Kidney epithelial cell (primary cell): ENCODE measurements at regions not wholly inside any gene's neighbourhood (a gene's known extent, or its start where the extent isn't known, plus 50 kb on each side); places are given as distances from the start of the nearest gene placed in this dataset.

ENCODE experiments used
- DNase-seq: peaks from one replicate; pipeline ENCODE4 v3.0.0-alpha.2; 2010; ENCODE audit warnings: low read depth
- H3K27me3 ChIP-seq: 2 replicates; pipeline ENCODE4 v1.6.0; 2011; ENCODE audit warnings: low read length; ENCODE audit not compliant: control insufficient read depth, insufficient read depth
- H3K36me3 ChIP-seq: 2 replicates; pipeline ENCODE4 v1.5.1; 2011; ENCODE audit warnings: low read length; ENCODE audit not compliant: control insufficient read depth, insufficient read depth
- H3K4me3 ChIP-seq: 2 replicates; pipeline ENCODE4 v1.5.1; 2011; ENCODE audit warnings: low read depth, mild to moderate bottlenecking, control low read depth, low read length
- TF ChIP-seq, protein P1 (sequence below): IDR thresholded peaks from 2 replicates; pipeline ENCODE4 v1.5.1; 2011; ENCODE audit warnings: mild to moderate bottlenecking, moderate library complexity, low read length, control low read depth, inconsistent platforms; ENCODE audit not compliant: insufficient read depth, poor library complexity, severe bottlenecking

DNA sequence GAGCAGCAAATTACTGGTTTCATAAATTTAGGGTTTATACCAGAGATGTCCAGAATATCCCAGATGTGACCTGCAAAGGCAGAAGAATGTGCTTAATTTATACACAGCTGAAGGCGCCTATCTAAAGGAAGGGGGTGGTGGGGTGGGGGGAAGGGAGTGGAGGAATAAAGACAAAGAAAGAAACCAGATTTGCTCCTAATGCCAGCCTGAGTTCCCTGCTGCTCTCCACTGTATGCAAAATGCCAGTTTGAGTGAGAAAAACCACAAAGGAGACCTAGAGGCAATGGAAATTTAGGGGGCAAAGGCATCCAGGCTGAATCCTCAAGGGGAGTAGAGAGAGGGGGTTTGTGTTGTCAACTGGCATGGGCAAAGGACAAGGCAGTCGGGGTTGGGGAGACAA is 161.5 kb upstream of the TOX3 start:
- no peaks in the 10 kb centered on the region for H3K36me3 ChIP-seq
- DNase-seq = no peak
- H3K27me3 ChIP-seq = no peaks in the 10 kb centered on the region
- H3K4me3 ChIP-seq = no peak overlapping the region
- TF ChIP-seq, protein P1, sequence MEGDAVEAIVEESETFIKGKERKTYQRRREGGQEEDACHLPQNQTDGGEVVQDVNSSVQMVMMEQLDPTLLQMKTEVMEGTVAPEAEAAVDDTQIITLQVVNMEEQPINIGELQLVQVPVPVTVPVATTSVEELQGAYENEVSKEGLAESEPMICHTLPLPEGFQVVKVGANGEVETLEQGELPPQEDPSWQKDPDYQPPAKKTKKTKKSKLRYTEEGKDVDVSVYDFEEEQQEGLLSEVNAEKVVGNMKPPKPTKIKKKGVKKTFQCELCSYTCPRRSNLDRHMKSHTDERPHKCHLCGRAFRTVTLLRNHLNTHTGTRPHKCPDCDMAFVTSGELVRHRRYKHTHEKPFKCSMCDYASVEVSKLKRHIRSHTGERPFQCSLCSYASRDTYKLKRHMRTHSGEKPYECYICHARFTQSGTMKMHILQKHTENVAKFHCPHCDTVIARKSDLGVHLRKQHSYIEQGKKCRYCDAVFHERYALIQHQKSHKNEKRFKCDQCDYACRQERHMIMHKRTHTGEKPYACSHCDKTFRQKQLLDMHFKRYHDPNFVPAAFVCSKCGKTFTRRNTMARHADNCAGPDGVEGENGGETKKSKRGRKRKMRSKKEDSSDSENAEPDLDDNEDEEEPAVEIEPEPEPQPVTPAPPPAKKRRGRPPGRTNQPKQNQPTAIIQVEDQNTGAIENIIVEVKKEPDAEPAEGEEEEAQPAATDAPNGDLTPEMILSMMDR = no peak

DNA sequence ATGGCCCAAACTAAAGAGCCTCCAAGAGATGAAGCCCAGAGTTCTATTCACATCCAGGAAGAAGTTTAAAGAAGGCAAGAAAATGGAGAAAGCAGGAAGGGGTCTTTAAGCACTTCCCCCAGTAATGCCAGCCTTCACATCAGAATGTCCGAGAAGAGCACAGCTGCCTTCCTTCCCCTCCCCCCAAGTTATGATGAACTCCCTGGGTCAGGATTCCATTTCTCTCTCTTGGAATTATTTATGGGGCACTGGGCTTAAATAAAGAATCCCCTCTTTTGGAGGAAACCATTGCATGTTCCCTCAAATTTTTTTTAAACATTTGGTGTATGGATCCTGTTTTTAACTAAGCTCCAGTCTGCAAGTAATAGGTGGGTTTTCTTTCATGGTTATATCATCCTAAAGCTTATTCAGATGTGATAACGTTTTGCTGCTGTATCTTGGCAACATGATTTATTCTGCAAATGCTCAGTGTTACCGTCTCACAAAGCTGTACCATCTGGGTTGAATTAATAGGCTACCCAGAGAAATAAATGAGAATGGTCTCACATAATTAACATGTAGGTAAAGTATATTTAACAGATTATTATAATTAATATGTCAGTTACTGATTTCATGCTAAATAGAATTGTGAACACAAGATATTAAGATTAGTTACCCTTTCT is 160.9 kb upstream of the TOX3 start:
- H3K4me3 ChIP-seq = no peak overlapping the region
- TF ChIP-seq, protein P1 = no peak
- no peaks in the 10 kb centered on the region for H3K27me3 ChIP-seq
- DNase-seq = no peak
- no peaks in the 10 kb centered on the region for H3K36me3 ChIP-seq

DNA sequence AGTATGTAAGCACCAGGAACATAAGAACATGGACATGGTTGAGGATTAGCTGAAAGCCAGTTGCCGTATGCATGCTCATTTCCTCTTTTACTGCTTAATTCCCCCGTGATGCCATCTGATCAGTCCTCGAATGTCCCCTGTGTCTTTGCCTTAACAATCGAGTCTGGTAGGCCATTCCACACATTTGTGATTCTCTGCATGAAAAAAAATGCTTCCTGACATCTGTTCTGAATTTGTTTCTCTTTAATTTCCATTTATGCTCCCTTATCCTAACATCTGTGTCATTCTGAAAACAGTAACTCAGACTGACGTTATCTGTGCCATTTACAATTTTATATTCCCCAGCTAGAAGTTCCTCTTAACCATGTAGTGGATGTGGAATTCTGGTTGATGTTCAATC is 158.2 kb upstream of the TOX3 start:
- no peak for DNase-seq
- TF ChIP-seq, protein P1 = no peak
- H3K4me3 ChIP-seq = no peak overlapping the region
- no peaks in the 10 kb centered on the region for H3K36me3 ChIP-seq
- H3K27me3 ChIP-seq = no peaks in the 10 kb centered on the region

DNA sequence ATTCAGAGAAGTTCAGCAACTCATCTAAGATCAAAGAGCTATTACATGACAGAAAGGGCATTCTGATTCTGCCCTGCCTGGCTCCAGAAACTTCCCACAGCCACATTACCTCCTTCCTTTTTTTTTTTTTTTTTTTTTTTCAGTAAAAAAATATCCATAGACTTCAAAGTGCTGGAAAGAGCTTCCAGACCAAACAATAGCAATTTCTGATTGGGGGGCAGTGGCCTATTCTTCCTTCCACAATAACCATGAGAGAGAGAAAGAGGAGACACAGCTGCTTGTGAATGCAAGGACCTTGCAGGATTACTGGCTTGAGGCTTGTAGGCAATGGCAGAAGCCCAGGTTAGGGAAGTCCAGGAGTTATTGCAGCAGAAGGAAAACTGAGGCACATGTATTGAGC is 151.0 kb upstream of the TOX3 start:
- H3K36me3 ChIP-seq = no peaks in the 10 kb centered on the region
- TF ChIP-seq, protein P1 = no peak
- H3K27me3 ChIP-seq = no peaks in the 10 kb centered on the region

DNA sequence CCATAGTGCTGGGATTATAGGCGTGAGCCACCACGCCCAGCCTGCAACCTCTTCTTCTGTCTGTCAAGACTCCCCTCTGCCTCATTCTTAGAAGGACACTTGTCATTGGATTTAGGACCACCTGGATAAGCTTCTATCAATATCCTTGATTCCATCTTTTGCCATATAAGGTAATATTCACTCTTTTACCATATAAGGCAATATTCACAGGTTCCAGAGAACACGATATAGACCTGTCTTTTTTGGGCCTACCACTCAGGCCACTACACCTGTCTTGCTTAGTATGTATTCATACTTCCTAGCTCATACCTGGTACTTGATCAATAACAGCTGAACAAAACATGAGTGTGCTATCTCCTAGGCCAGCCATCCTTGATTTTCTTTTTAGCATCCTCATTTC is 149.2 kb upstream of the TOX3 start:
- TF ChIP-seq, protein P1 = no peak
- no peak for DNase-seq
- H3K27me3 ChIP-seq = no peaks in the 10 kb centered on the region
- no peak overlapping the region for H3K4me3 ChIP-seq
- H3K36me3 ChIP-seq = no peaks in the 10 kb centered on the region

More for the DNA sequence above, 151.0 kb upstream of the TOX3 start:
- no peak overlapping the region for H3K4me3 ChIP-seq
- no peak for DNase-seq

DNA sequence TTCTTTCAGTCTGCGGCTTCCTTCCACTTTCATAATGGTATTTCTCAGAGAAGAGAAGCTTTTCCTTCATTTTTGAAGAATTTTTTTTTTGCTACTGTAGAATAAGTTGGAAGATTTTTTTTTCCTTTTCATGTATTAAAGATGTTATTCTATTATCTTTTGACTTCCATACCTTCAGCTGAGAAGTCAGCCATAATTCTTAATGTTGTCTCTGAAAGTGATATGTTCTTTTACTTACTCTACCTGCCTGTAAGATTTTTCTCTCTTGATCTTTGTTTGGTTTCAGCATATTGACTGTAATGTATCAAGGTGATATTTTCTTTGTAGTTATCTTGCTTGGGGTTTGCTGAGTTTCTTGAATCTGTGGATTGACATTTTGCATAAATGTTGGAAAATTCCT is 143.5 kb upstream of the TOX3 start:
- no peaks in the 10 kb centered on the region for H3K27me3 ChIP-seq
- H3K4me3 ChIP-seq = no peak overlapping the region
- TF ChIP-seq, protein P1 = no peak
- no peak for DNase-seq
- H3K36me3 ChIP-seq = no peaks in the 10 kb centered on the region
